Lung (tissue), 11 donors: ENCODE measurements at regions not wholly inside any gene's neighbourhood (a gene's known extent, or its start where the extent isn't known, plus 50 kb on each side); places are given as distances from the start of the nearest gene placed in this dataset.
A peak's percentile ranks its signal among the peaks of the same experiment; 100 is the strongest.

ENCODE experiments used
- ATAC-seq: fragments of 200-7000 bp; cut with Tn5 transposase; one replicate; pipeline ENCODE4 v1.9.1; 2020; ENCODE audit warnings: moderate number of reproducible peaks; ENCODE audit not compliant: insufficient read depth, low FRiP score
- DNase-seq, 3 donors: peaks; one replicate each; pipeline ENCODE4 v3.0.0-alpha.2; 2013 to 2017
- H3K27ac ChIP-seq, 2 donors: one replicate each; pipeline ENCODE4 v1.5.1; 2013; ENCODE audit warnings: mild to moderate bottlenecking in 2 of 2, moderate library complexity in 2 of 2, control low read depth in 1 of 2, inconsistent platforms in 1 of 2, low read depth in 1 of 2, low read length in 1 of 2
- H3K27me3 ChIP-seq, 3 donors: one replicate each; pipeline ENCODE4 v1.5.1; 2013; ENCODE audit warnings: low read length in 2 of 3; ENCODE audit not compliant: control insufficient read depth in 3 of 3, insufficient read depth in 3 of 3
- H3K36me3 ChIP-seq, 4 donors: one replicate each; pipeline ENCODE4 v1.5.1; 2013; ENCODE audit warnings: low read length in 4 of 4, mild to moderate bottlenecking in 1 of 4, moderate library complexity in 1 of 4; ENCODE audit not compliant: control insufficient read depth in 4 of 4, insufficient read depth in 4 of 4
- H3K4me1 ChIP-seq, 5 donors: one replicate each; pipeline ENCODE4 v1.5.1; 2013; ENCODE audit warnings: low read length in 5 of 5, mild to moderate bottlenecking in 2 of 5, moderate library complexity in 1 of 5; ENCODE audit not compliant: control insufficient read depth in 5 of 5, insufficient read depth in 5 of 5
- H3K4me3 ChIP-seq: one replicate; pipeline ENCODE4 v1.5.1; 2013; ENCODE audit warnings: mild to moderate bottlenecking, control low read depth, moderate library complexity
- H3K9ac ChIP-seq, 2 donors: one replicate each; pipeline ENCODE4 v1.5.1; 2013; ENCODE audit warnings: low read length in 2 of 2, control low read depth in 1 of 2; ENCODE audit not compliant: insufficient read depth in 1 of 2
- H3K9me3 ChIP-seq, 4 donors: one replicate each; pipeline ENCODE4 v1.5.1; 2013; ENCODE audit warnings: low read length in 3 of 4, mild to moderate bottlenecking in 1 of 4, moderate library complexity in 1 of 4; ENCODE audit not compliant: control insufficient read depth in 4 of 4, insufficient read depth in 3 of 4
- WGBS, 2 donors: extraction: QIAGEN DNeasy Blood & Tissue Kit; methylation state at CpG; one replicate each; pipeline ENCODE4 v1.1.7; 2013; 5-methylcytosine and 5-hydroxymethylcytosine counted together
- TF ChIP-seq, protein P1 (sequence below): IDR thresholded peaks from 2 replicates; pipeline ENCODE4 v1.5.1; 2012; ENCODE audit warnings: mild to moderate bottlenecking; ENCODE audit errors: control extremely low read depth, extremely low read depth
- donor health status: control.
- donor health status: control.
- donor health status: Bipolar disorder and iron deficiency.
- donor health status: healthy.
- donor health status: DM: yes; HTN: yes; CAD: no.

DNA sequence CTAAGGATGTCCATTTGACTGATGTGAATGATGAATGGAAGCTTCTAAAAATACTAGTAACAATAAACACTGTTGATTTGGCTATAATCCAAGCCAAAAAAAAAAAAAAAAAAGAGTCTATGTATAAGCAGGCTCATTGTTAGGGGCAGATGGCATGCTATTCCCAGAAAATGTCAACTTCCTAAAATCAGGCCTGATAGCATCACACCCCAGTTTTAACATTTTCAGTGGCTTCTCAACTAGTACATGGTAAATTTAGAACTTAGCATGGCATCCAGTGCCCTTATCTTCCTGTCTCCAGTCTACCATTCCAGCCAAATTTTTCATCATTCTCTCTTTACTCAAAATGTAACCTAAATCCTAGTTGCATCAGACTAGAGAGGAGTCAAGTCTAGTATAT, 288.2 kb upstream of the ZNF385D start:
- H3K4me1 ChIP-seq: no peaks in the 10 kb centered on the region
- no peak overlapping the region for H3K4me3 ChIP-seq
- no peak overlapping the region for H3K27ac ChIP-seq
- no peaks in the 10 kb centered on the region for H3K9me3 ChIP-seq
- DNase-seq: peak in 2 of 3 donors; percentile 3 to 20
- TF ChIP-seq, protein P1, sequence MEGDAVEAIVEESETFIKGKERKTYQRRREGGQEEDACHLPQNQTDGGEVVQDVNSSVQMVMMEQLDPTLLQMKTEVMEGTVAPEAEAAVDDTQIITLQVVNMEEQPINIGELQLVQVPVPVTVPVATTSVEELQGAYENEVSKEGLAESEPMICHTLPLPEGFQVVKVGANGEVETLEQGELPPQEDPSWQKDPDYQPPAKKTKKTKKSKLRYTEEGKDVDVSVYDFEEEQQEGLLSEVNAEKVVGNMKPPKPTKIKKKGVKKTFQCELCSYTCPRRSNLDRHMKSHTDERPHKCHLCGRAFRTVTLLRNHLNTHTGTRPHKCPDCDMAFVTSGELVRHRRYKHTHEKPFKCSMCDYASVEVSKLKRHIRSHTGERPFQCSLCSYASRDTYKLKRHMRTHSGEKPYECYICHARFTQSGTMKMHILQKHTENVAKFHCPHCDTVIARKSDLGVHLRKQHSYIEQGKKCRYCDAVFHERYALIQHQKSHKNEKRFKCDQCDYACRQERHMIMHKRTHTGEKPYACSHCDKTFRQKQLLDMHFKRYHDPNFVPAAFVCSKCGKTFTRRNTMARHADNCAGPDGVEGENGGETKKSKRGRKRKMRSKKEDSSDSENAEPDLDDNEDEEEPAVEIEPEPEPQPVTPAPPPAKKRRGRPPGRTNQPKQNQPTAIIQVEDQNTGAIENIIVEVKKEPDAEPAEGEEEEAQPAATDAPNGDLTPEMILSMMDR: no peak
- no peak overlapping the region for H3K9ac ChIP-seq
- no peak for ATAC-seq
- no peaks in the 10 kb centered on the region for H3K27me3 ChIP-seq
- no peaks in the 10 kb centered on the region for H3K36me3 ChIP-seq

- Histone ChIP-seq H3K4me1 (no peaks in the 10 kb centered on the region), H3K36me3 (no peaks in the 10 kb centered on the region), H3K27me3 (no peaks in the 10 kb centered on the region), H3K4me3 (no peak overlapping the region), H3K9ac (no peak overlapping the region), H3K27ac (no peak overlapping the region), H3K9me3 (no peaks in the 10 kb centered on the region)
- 75 to 90% methylated on average over 1 of the region's 1 CpG for WGBS, 2 donors
- ATAC-seq (no peak), DNase-seq (no peak)
- TF ChIP-seq, protein P1: no peak
Observed at GRCh38 chr3:22040150-22040549, 289.1 kb upstream of the ZNF385D start.

DNA sequence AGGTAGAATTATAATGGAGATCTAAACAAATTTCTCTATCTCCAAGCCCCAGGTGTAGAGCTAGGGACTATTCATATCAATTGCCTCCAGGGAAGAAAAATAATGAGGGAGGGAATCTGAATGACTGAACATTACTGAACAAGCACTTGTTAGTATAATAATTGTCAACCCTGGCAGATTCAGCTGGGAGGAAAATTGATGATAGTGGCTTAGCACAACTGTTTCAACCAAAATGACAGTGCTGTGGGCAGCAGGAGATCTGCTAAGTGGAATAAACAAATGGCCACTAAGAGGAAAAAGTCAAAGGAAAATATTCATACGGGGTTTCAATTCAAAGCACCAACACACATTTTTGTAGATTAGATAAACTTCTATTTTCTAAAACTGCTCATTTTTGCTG, 294.9 kb upstream of the ZNF385D start:
- no peaks in the 10 kb centered on the region for H3K9me3 ChIP-seq
- ATAC-seq (no peak), DNase-seq (no peak)
- H3K27ac ChIP-seq: no peak overlapping the region
- no peak overlapping the region for H3K4me3 ChIP-seq
- no peaks in the 10 kb centered on the region for H3K36me3 ChIP-seq
- 61 to 80% methylated on average over 1 of the region's 1 CpG for WGBS, 2 donors
- H3K27me3 ChIP-seq: no peaks in the 10 kb centered on the region
- TF ChIP-seq, protein P1: no peak
- no peak overlapping the region for H3K9ac ChIP-seq
- H3K4me1 ChIP-seq: no peaks in the 10 kb centered on the region

GRCh38 chr3:22063500-22063899, 312.5 kb upstream of the ZNF385D start:
- WGBS, 2 donors: 90 to 91% methylated on average over 3 of the region's 3 CpGs

More at GRCh38 chr3:22063500-22063899, 312.5 kb upstream of the ZNF385D start:
- DNase-seq: no peak
- no peak for ATAC-seq
- no peaks in the 10 kb centered on the region for H3K9me3 ChIP-seq
- no peak overlapping the region for H3K4me3 ChIP-seq
- H3K27me3 ChIP-seq: no peaks in the 10 kb centered on the region
- TF ChIP-seq, protein P1: no peak
- H3K36me3 ChIP-seq: no peaks in the 10 kb centered on the region
- H3K9ac ChIP-seq: no peak overlapping the region
- H3K4me1 ChIP-seq: no peaks in the 10 kb centered on the region
- H3K27ac ChIP-seq: no peak overlapping the region
